NT2/D1 (cell line): ENCODE measurements at regions not wholly inside any gene's neighbourhood (a gene's known extent, or its start where the extent isn't known, plus 50 kb on each side); places are given as distances from the start of the nearest gene placed in this dataset.

Experiments
- YY1 ChIP-seq: IDR thresholded peaks from 2 replicates; pipeline ENCODE4 v1.6.1; 2011; ENCODE audit not compliant: insufficient read length, insufficient read depth
- ZNF274 ChIP-seq: IDR thresholded peaks from 2 replicates; pipeline ENCODE4 v1.6.1; 2011; ENCODE audit warnings: mild to moderate bottlenecking, low read depth, low read length

- TF ChIP-seq ZNF274 (no peak), YY1 (no peak)
These were observed 201.2 kb upstream of the UBL3 start for GRCh38 chr13:30051531-30052060.
